Endothelial cell of umbilical vein (primary cell): ENCODE measurements at regions not wholly inside any gene's neighbourhood (a gene's known extent, or its start where the extent isn't known, plus 50 kb on each side); places are given as distances from the start of the nearest gene placed in this dataset.

Source experiments
- BruUV-seq: library from RNA; stranded (reverse); fragments of 400-500 nt; replicated peaks from 2 replicates; lab custom pipeline; 2021; lab: Mats Ljungman, UMichigan
- CTCF ChIA-PET: fragments of 300-600, 350-600 bp; sonication (Branson Sonifier 250); formaldehyde crosslinking; loops from one replicate; lab custom pipeline; 2021; ENCODE audit warnings: antibody characterized with exemption, inconsistent platforms; lab: Charles Lee
- POLR2A ChIA-PET: fragments of 300-600, 350-600 bp; sonication (Branson Sonifier 250); formaldehyde crosslinking; loops from one replicate; lab custom pipeline; 2021; ENCODE audit warnings: antibody characterized with exemption, inconsistent platforms; lab: Charles Lee
- DNase-seq: peaks from one replicate; pipeline ENCODE4 v3.0.0-alpha.2; 2011; ENCODE audit warnings: low read depth, low spot score
- FAIRE-seq: peaks from 2 replicates; lab custom pipeline; 2011; peaks lifted over from hg19 to GRCh38; lab: Jason Lieb, UNC
- H2AFZ ChIP-seq: 2 replicates; pipeline ENCODE4 v1.6.0; 2012; ENCODE audit warnings: low read depth, low read length, control low read depth, inconsistent platforms
- H3K27ac ChIP-seq: 2 replicates; pipeline ENCODE4 v1.5.1; 2011; ENCODE audit warnings: low read depth, mild to moderate bottlenecking, control low read depth, low read length, moderate library complexity; ENCODE audit not compliant: insufficient read depth
- H3K27me3 ChIP-seq, 2 experiments: 2 replicates each; pipeline versions ENCODE4 v1.6.0 to v1.6.1; 2011; ENCODE audit warnings: low read length in 2 of 2, mixed read lengths in 1 of 2; ENCODE audit not compliant: control insufficient read depth in 2 of 2, insufficient read depth in 2 of 2
- H3K36me3 ChIP-seq, 2 experiments: 2 replicates in 1 of 2; 3 replicates in 1 of 2; pipeline ENCODE4 v1.5.1; 2011; ENCODE audit warnings: low read length in 2 of 2, mild to moderate bottlenecking in 1 of 2, moderate library complexity in 1 of 2; ENCODE audit not compliant: control insufficient read depth in 2 of 2, insufficient read depth in 2 of 2; ENCODE audit errors: extremely low read depth in 1 of 2
- H3K4me1 ChIP-seq: 3 replicates; pipeline ENCODE4 v1.5.1; 2011; ENCODE audit warnings: mild to moderate bottlenecking, low read length; ENCODE audit not compliant: control insufficient read depth, insufficient read depth; ENCODE audit errors: extremely low read depth
- H3K4me2 ChIP-seq: 2 replicates; pipeline ENCODE4 v1.6.1; 2011; ENCODE audit warnings: low read length, control low read depth, mixed read lengths; ENCODE audit not compliant: insufficient read depth
- H3K4me3 ChIP-seq, 3 experiments: fragments of 200-600 bp in 1 of 3; sonication (generic), shearing (Covaris generic) in 1 of 3; replicated peaks in 1 of 3; 2 replicates each; pipeline ENCODE4 v1.5.1; 2011 to 2016; ENCODE audit warnings: control low read depth in 3 of 3, low read length in 3 of 3, mild to moderate bottlenecking in 2 of 3, inconsistent platforms in 1 of 3, low read depth in 1 of 3, moderate library complexity in 1 of 3; ENCODE audit not compliant: insufficient read depth in 1 of 3
- H3K79me2 ChIP-seq: 2 replicates; pipeline ENCODE4 v1.6.0; 2012; ENCODE audit warnings: low read length, inconsistent platforms; ENCODE audit not compliant: control insufficient read depth, insufficient read depth
- H3K9ac ChIP-seq: replicated peaks from 2 replicates; pipeline ENCODE3; 2011; ENCODE audit warnings: low read length, control low read depth; ENCODE audit not compliant: insufficient read depth; ENCODE audit errors: extremely low read depth
- H3K9me1 ChIP-seq: replicated peaks from 3 replicates; pipeline ENCODE4 v1.6.0; 2011; ENCODE audit warnings: mild to moderate bottlenecking, low read length; ENCODE audit not compliant: control insufficient read depth, insufficient read depth; ENCODE audit errors: extremely low read depth
- H3K9me3 ChIP-seq: replicated peaks from 2 replicates; pipeline ENCODE4 v1.5.1; 2012; ENCODE audit warnings: low read length, inconsistent platforms; ENCODE audit not compliant: control insufficient read depth, insufficient read depth
- H4K20me1 ChIP-seq: replicated peaks from 2 replicates; pipeline ENCODE3; 2011; ENCODE audit warnings: mild to moderate bottlenecking, low read length; ENCODE audit not compliant: control insufficient read depth, insufficient read depth; ENCODE audit errors: extremely low read depth
- EZH2 ChIP-seq: IDR thresholded peaks from 2 replicates; pipeline ENCODE4 v1.6.1; 2012; ENCODE audit warnings: borderline replicate concordance, low read depth, mild to moderate bottlenecking, moderate library complexity, low read length, inconsistent platforms; ENCODE audit not compliant: severe bottlenecking
- FOS ChIP-seq: IDR thresholded peaks from 2 replicates; pipeline ENCODE4 v1.6.1; 2011; ENCODE audit warnings: mild to moderate bottlenecking, low read length, moderate library complexity, borderline replicate concordance; ENCODE audit not compliant: insufficient read depth
- GATA2 ChIP-seq: IDR thresholded peaks from 2 replicates; pipeline ENCODE4 v1.7.0; 2011; ENCODE audit warnings: low read depth, mild to moderate bottlenecking, moderate library complexity, mixed read lengths, low read length; ENCODE audit not compliant: insufficient read length, insufficient read depth
- JUN ChIP-seq: IDR thresholded peaks from 2 replicates; pipeline ENCODE4 v1.6.1; 2011; ENCODE audit warnings: borderline replicate concordance, low read depth; ENCODE audit not compliant: insufficient read length, insufficient read depth
- MYC ChIP-seq: IDR thresholded peaks from one replicate; pipeline ENCODE4 v1.6.1; 2011; ENCODE audit warnings: mild to moderate bottlenecking, low read depth, low read length
- POLR2A ChIP-seq: IDR thresholded peaks from 2 replicates; pipeline ENCODE4 v1.6.1; 2012; ENCODE audit warnings: low read depth, mild to moderate bottlenecking, control low read depth, low read length
- POLR2AphosphoS5 ChIP-seq: IDR thresholded peaks from 2 replicates; pipeline ENCODE4 v1.6.1; 2012; ENCODE audit warnings: low read depth, mild to moderate bottlenecking, control low read depth, low read length, moderate library complexity; ENCODE audit not compliant: insufficient read depth
- dilution Hi-C: fragments of 300-500 bp; cut with MboI; formaldehyde crosslinking; loops from one replicate; pipeline ENCODE4 v1.15.0; 2019; ENCODE audit warnings: low sequenced_read_pairs; ENCODE audit not compliant: extremely low pct_ligation_motif_present
- intact Hi-C: fragments of 100-400 bp; cut with micrococcal nuclease; formaldehyde crosslinking; loops from one replicate; pipeline ENCODE4 v1.10.0; 2022
- TF ChIP-seq, protein P1 (sequence below), 2 donors: IDR thresholded peaks; 1 replicate in 1 of 2; 2 replicates in 1 of 2; pipeline ENCODE4 v1.5.1; 2011; ENCODE audit warnings: low read length in 2 of 2, mild to moderate bottlenecking in 2 of 2, moderate library complexity in 2 of 2, control low read depth in 1 of 2, inconsistent platforms in 1 of 2, low read depth in 1 of 2; ENCODE audit not compliant: insufficient read depth in 1 of 2; ENCODE audit errors: extremely low read depth in 1 of 2
- TF ChIP-seq, protein P2 (sequence below): IDR thresholded peaks from 2 replicates; pipeline ENCODE4 v1.6.1; 2011; ENCODE audit not compliant: insufficient read depth, insufficient read length

GRCh38 chr14:65900164-65900563 lies 487.6 kb downstream of the FUT8 start:
- no peaks in the 10 kb centered on the region for H3K36me3 ChIP-seq
- H3K9me3 ChIP-seq, result no peaks in the 10 kb centered on the region
- ChIA-PET CTCF (no interaction called here), POLR2A (no interaction called here)
- H3K9me1 ChIP-seq, result no peaks in the 10 kb centered on the region
- FAIRE-seq, result no peak
- H3K4me2 ChIP-seq, result no peak overlapping the region
- no peaks in the 10 kb centered on the region for H3K27me3 ChIP-seq
- DNase-seq, result no peak
- intact Hi-C loops, result no loop called here
- no peak overlapping the region for H3K4me3 ChIP-seq
- no peak overlapping the region for H2AFZ ChIP-seq
- dilution Hi-C loops, result no loop called here
- no peaks in the 10 kb centered on the region for H3K4me1 ChIP-seq
- H3K79me2 ChIP-seq, result no peaks in the 10 kb centered on the region
- no peaks in the 10 kb centered on the region for H4K20me1 ChIP-seq
- BruUV-seq, result no TSS peak
- no peak overlapping the region for H3K9ac ChIP-seq
- H3K27ac ChIP-seq, result no peak overlapping the region
- no peak for TF ChIP-seq POLR2AphosphoS5
- TF ChIP-seq GATA2, result no peak
- no peak for TF ChIP-seq FOS
- TF ChIP-seq, protein P1, sequence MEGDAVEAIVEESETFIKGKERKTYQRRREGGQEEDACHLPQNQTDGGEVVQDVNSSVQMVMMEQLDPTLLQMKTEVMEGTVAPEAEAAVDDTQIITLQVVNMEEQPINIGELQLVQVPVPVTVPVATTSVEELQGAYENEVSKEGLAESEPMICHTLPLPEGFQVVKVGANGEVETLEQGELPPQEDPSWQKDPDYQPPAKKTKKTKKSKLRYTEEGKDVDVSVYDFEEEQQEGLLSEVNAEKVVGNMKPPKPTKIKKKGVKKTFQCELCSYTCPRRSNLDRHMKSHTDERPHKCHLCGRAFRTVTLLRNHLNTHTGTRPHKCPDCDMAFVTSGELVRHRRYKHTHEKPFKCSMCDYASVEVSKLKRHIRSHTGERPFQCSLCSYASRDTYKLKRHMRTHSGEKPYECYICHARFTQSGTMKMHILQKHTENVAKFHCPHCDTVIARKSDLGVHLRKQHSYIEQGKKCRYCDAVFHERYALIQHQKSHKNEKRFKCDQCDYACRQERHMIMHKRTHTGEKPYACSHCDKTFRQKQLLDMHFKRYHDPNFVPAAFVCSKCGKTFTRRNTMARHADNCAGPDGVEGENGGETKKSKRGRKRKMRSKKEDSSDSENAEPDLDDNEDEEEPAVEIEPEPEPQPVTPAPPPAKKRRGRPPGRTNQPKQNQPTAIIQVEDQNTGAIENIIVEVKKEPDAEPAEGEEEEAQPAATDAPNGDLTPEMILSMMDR (IDR thresholded peaks at IDR 0.05; ENCODE audit: extremely low read depth in 1 of 2, insufficient read depth in 1 of 2, low read depth in 1 of 2, low read length in 2 of 2), result no peak
- no peak for TF ChIP-seq MYC
- TF ChIP-seq EZH2, result no peak
- no peak for TF ChIP-seq POLR2A
- no peak for TF ChIP-seq JUN
- TF ChIP-seq, protein P2, sequence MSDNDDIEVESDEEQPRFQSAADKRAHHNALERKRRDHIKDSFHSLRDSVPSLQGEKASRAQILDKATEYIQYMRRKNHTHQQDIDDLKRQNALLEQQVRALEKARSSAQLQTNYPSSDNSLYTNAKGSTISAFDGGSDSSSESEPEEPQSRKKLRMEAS, result no peak
